HL-60 (cell line): ENCODE measurements at regions not wholly inside any gene's neighbourhood (a gene's known extent, or its start where the extent isn't known, plus 50 kb on each side); places are given as distances from the start of the nearest gene placed in this dataset.

Experiments used
- CTCF ChIP-seq: IDR thresholded peaks from one replicate; pipeline ENCODE4 v1.5.1; 2011; ENCODE audit warnings: low read length, control low read depth, inconsistent platforms; ENCODE audit not compliant: insufficient read depth
- GABPA ChIP-seq: IDR thresholded peaks from 2 replicates; pipeline ENCODE4 v1.6.1; 2012; ENCODE audit warnings: low read depth
- POLR2AphosphoS5 ChIP-seq: IDR thresholded peaks from 2 replicates; pipeline ENCODE4 v1.6.1; 2012; ENCODE audit warnings: low read depth
- REST ChIP-seq: IDR thresholded peaks from 2 replicates; pipeline ENCODE4 v1.6.1; 2012; ENCODE audit warnings: low read depth; ENCODE audit not compliant: insufficient replicate concordance

GRCh38 chr4:138788267-138788790 is 227.3 kb upstream of the NOCT start:
- TF ChIP-seq REST, result no peak
- no peak for TF ChIP-seq POLR2AphosphoS5
- no peak for TF ChIP-seq CTCF
- TF ChIP-seq GABPA, result no peak
